Ramos (cell line): ENCODE measurements at regions not wholly inside any gene's neighbourhood (a gene's known extent, or its start where the extent isn't known, plus 50 kb on each side); places are given as distances from the start of the nearest gene placed in this dataset.

Experiments
- in situ Hi-C: fragments of 300-500 bp; cut with MboI; formaldehyde crosslinking; loops from one replicate; pipeline ENCODE4 v1.14.3; 2022; ENCODE audit warnings: low sequenced_read_pairs; ENCODE audit not compliant: unreplicated experiment

GRCh38 chr4:89446193-89446592, 138.6 kb upstream of the GPRIN3 start:
- in situ Hi-C loops = no loop called here

GRCh38 chr4:89439533-89439932, 131.9 kb upstream of the GPRIN3 start:
- in situ Hi-C loops = no loop called here

- in situ Hi-C loops = no loop called here
These were observed 130.7 kb upstream of the GPRIN3 start for GRCh38 chr4:89438102-89438831.

GRCh38 chr4:89434364-89434988, 126.9 kb upstream of the GPRIN3 start:
- in situ Hi-C loops = loop anchor here (5.0 kb wide), 1 partner anchor 202 kb away; no protein-coding TSS in a partner anchor

- in situ Hi-C loops = no loop called here
These were observed 120.2 kb upstream of the GPRIN3 start for GRCh38 chr4:89427782-89428181.

- in situ Hi-C loops = no loop called here
These were observed 117.4 kb upstream of the GPRIN3 start for GRCh38 chr4:89425023-89425422.

GRCh38 chr4:89422441-89422990, 114.9 kb upstream of the GPRIN3 start:
- in situ Hi-C loops = no loop called here

GRCh38 chr4:89420507-89420906, 112.9 kb upstream of the GPRIN3 start:
- in situ Hi-C loops = no loop called here

- in situ Hi-C loops = no loop called here
These were observed 111.6 kb upstream of the GPRIN3 start for GRCh38 chr4:89419111-89419695.

GRCh38 chr4:89416960-89417359, 109.4 kb upstream of the GPRIN3 start:
- in situ Hi-C loops = no loop called here

GRCh38 chr4:89413518-89413917, 105.9 kb upstream of the GPRIN3 start:
- in situ Hi-C loops = no loop called here

- in situ Hi-C loops = no loop called here
These were observed 104.1 kb upstream of the GPRIN3 start for GRCh38 chr4:89411539-89412309.

- in situ Hi-C loops = no loop called here
These were observed 103.1 kb upstream of the GPRIN3 start for GRCh38 chr4:89410687-89411086.

- in situ Hi-C loops = no loop called here
These were observed 96.9 kb upstream of the GPRIN3 start for GRCh38 chr4:89404530-89404929.

- in situ Hi-C loops = no loop called here
These were observed 96.2 kb upstream of the GPRIN3 start for GRCh38 chr4:89403826-89404225.

- in situ Hi-C loops = no loop called here
These were observed 92.9 kb upstream of the GPRIN3 start for GRCh38 chr4:89400287-89401035.

GRCh38 chr4:89398644-89399043, 91.0 kb upstream of the GPRIN3 start:
- in situ Hi-C loops = no loop called here

GRCh38 chr4:89398146-89398545, 90.5 kb upstream of the GPRIN3 start:
- in situ Hi-C loops = no loop called here

GRCh38 chr4:89397441-89397840, 89.8 kb upstream of the GPRIN3 start:
- in situ Hi-C loops = no loop called here

- in situ Hi-C loops = no loop called here
These were observed 74.8 kb upstream of the GPRIN3 start for GRCh38 chr4:89382439-89382838.
